ENCODE measurements at regions not wholly inside any gene's neighbourhood (a gene's known extent, or its start where the extent isn't known, plus 50 kb on each side); places are given as distances from the start of the nearest gene placed in this dataset.
"Not testable (repeated sequence)": the region's sequence is repeated elsewhere in the genome, so short reads cannot be mapped to it uniquely, and the experiment has no call there.

DNA sequence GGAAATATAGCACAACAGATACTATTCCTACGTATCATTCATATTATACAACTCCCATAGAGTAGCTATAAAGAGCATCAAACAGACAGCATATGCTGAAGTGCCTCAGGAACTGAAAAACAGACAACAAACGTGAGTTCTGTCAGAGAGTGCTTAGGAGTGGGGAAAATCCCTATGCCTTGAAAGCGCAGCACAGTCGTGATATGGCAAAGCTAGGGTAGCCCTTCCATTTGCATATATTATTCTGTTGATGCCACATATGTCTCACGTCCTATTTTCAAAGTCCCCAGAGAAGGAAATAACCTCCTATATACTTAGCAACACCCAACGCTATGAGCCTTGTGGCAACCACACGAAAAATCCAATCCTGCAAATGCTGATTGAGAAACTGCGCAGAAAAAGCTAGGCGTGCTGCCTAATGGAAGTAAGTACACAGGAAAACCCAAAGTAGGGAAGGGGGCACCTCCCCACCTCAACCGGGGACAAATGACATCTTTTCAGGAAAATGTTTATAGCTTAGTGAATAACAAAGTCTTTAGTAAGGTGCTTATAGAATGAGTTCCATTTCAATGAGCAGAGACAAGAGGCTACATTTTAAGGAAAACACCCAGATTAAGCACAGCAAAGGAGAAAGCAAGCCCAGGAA, 105.1 kb downstream of the MED10 start:
- no peak for DNase-seq

DNA sequence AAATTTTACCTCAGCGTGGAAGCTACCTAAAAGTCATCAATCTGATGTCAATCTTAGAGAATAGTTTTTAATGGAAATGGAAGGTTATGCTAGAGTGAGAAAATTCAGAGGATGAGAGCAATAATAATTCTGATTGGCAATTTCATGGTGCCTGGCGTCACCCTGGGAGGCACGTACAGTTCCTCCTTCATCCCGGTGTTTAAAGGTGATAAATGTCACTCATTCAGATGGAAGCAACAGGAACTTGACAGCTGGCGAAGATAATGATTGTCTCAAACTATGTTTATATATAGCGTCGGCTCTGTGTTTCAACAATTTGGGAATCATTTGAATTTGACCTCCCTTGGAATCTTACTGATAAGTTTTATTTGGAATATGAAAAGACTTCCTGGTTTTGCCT, 108.4 kb downstream of the MED10 start:
- no peak for DNase-seq

DNA sequence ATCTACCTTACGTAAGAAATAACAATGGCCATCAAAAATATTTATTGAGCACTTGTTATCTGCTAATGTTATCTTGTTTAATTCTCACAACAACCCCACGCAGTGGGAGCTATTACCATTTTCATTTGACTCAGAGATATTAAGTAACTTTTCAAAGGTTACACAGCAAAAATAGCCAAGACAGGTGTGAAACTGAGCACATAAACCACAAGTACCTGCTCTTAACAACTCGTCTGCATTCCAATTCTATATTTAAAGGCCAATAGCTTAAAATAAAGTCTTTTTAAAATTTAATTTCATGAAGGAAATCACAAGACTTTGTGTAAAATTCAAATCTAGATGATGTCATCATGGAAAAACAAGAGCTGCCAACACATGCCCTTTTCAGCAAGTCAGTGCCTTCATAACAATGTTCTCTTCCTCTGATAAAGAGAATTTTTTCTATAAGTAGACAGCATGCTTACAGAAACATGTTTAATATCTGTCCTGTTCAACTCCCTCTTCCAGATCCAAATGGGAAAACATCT, 111.6 kb downstream of the MED10 start:
- no peak for DNase-seq

DNA sequence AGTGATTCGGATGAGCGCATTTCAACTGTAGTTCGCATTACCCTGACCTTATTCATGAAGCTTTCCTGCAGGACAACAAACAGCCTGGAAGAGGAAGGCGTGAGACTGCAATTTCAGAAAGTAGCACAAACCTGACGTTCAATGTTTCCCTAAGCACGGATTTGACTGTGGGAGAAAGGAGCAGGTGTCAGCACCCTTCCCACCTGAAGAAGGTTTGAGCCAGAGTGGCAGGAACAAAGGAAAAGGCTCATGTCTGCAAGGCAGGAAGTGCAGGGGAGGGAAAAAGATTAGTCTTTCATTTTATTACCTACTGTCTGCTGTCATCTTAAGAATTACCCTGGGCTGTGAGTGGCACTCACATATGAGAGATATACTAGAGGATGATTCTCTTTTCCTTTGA, 114.0 kb downstream of the MED10 start:
- DNase-seq = no peak

DNA sequence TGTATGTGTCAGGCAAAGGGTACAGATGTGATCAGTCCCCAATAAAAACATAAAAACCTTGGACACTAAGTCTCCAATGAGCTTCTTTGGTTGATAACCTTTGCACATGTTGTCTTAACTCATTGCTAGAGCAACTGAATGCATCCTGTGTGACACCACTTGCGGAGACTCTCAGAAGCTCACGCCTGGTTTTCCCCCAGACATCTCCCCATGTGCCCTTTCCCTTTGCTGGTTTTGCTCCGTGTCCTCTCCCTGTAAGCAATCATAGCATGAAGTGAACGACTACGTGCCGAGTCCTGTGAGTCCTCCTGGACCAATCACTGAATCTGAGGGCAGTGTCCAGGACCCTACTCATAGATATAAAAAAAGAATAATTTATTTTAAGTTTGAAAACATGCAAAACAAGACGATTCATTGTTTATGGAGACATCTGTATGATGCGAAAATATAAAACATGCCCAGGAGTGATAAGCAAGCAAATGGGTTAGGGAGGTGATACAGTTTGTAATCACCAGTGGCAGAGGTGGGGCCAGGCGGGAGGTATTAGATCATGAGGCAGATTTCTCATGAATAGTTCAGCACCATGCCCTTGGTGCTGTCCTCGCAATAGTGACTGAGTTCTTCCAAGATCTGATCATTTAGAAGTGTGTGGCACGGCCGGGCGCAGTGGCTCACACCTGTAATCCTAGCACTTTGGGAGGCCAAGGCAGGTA, 115.5 kb downstream of the MED10 start:
- DNase-seq = no peak

DNA sequence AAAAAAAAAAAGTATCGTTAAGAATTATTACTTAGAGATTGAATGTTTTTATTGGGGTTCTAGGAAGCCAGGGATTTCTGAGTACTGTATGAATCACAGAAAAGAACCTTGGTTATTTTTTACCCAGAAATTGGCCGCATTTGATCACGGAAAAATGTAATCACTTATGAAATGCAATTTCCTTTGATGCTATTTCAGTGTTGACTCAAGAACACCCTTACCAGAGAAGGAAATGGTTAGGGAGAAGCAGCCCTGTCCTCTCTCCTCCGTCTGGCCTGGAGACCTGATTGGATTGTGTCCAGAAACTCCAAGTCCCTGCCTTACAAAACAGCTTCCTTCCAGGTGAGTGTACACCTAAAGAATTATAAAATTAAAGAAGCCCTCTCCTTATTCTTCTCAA, 116.7 kb downstream of the MED10 start:
- no peak for DNase-seq

DNA sequence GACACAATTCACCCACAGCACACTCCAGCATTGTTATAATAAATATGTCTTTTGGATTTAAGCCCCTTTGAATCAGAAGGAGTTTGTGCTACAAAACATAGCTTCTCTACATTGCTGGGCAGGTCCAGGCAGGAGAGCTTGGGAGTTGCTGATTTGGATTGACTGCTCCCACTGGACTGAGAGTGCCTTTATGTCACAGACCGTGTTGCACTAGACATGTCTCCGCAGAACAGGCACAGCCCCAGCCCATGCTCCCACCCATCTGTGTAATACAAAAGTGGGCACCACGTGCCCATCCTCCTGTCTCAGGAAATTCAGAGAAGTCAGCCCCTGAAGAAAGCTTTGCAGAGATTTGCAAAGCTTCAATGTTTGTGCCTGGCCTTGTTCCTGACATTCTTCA, 117.1 kb downstream of the MED10 start:
- no peak for DNase-seq

DNA sequence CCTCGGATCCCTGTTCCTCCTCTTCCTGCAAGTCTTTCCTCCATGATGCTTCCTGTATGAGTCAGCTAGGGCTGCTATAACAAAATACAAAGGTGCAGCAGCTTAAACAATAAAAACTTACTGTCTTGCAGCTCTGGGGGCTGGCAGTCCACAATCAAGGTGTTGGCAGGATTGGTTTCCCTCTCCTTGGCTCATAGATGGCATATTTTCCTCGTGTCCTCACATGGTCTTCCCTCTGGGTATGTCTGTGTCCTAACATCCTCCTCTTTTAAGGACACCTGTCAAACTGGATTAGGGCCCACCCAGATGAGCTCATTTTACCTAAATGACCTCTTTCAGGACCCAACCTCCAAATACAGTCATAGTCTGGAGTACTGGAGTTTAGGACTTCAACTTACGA, 117.5 kb downstream of the MED10 start:
- no peak for DNase-seq

DNA sequence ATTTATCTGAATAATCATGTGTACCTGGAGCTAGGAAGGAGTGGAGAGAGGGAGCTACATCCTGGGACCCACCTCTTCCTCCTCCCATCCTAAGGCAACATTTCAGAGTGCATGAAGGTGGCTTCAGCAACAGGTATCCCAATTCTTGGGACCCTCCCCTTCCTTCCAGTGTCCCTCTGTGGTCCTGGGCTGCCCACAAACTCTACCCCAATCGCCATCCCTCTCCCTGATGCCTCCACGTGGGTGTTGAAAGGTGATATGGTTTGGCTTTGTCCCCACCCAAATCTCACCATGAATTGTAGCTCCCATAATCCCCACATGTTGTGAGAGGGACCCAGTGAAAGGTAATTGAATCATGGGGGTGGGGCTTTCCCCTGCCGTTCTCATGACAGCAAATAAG, 121.4 kb downstream of the MED10 start:
- no peak for DNase-seq

DNA sequence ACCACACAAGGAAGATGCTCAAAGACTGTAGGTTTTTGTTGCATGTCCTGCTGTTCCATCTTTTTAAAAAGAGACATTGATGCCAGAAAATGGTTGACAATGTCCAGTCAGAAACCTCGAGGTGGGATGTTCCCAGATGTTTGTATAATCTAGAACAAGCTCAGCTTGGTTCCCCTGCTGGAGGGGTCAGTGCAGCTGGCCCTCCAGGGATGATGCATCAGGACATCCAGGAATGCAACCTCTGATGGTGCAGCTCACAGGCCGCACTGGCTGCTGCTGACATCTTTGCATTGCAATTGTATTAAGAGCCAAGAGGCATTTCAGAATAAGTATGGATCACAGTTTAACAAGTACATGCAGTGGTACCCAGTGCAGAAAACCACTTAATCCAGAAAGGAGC, 122.4 kb downstream of the MED10 start:
- no peak for DNase-seq

DNA sequence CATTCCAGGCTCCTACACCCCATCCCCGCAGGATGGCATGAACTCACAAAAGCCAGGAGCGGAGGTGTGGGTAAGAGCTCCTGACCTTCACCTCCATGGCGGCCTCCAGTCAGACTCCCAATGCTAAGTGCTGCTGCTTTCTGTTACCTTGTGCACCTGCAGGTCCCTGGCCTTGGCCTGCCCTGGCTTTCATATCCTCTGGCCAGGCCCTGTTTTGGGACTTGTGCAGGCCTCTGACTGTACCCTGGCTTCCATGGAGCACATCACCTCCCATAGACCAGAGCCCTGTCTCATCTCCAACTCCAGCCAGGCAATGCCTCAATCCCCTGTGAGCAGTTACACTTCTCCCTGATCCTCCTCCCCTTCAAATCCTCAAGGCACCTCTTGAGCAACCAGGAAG, 124.5 kb downstream of the MED10 start:
- no peak for DNase-seq

DNA sequence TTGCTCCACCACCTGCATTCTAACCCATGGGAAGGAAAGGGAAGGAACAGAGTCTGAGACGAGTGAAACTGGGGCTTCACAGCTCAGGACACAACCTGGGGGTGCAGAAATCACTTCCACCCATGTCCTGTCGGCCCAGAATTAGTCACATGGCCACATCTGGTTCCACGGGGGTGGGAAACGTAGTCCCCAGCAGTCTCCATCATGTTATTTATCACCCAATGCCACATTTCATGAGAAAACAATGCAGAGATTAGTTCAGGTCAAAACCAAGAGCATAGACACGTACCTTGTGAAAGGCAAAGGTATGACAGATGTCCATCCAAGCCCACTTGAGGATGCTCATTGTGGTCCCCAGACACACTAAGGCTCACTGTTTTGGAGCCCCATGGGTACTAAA, 125.1 kb downstream of the MED10 start:
- no peak for DNase-seq

DNA sequence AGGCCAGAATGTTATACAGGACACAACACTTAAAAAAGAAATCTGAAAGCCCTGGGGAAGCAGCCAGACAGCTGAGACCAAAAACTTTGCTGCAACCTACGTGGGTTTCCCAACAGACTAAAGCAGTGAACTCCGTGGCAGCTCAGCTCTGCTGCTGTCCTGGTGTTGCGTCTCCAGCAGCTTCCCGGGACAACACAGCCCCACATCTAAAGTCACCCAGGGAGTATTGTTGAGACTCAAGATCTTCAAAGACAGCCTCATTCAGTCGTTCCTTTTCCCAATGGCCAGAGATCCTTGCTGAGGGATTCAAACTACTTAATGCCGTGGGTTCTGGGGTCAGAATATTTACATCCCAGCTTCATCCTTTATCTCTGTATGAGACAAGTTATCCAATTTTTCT, 125.8 kb downstream of the MED10 start:
- DNase-seq = no peak

DNA sequence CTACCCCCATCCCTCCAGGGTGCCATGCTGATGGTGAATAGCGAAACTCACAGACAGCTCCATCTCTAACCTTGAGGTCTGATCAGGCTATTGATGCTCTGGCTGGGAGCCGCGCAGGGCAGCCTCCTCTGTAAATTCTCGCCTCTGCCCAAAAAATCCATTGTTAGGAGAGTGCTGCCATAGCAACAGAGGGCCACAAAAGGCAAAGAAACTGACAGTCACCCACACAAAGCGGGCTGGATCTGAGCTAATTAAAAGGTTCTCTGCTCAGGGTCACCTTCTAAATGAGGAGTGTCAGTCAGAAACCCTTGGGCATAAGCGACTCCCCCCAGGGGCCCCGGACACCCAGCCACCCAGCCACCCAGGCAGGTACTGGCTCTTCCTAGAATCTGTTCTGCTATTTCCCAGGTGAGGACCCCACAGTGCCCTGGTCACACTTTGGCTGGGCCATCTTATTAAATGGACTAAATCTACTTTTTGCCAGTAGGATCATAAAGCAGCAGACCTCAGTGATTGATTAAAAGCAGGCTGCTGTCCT, 126.7 kb downstream of the MED10 start:
- DNase-seq = no peak

DNA sequence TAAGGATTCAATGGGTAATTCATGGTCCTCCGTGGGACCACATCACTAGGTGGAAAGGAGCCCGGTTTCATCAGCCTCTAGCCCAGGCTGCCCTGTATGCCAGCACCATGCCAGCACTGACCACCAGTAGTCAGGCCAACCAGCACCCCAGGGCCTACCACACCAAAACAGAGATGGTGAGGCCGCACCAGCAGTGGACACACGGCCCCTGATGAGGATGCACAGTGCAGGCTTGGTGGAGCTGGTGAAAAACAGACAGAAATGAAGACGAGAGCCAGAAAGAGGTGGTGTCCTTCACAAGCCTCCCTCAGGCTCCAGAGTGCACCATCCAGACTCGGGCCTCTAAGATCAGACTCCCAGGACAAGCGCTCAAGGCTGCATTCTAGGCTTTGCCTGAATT, 128.2 kb downstream of the MED10 start:
- no peak for DNase-seq

DNA sequence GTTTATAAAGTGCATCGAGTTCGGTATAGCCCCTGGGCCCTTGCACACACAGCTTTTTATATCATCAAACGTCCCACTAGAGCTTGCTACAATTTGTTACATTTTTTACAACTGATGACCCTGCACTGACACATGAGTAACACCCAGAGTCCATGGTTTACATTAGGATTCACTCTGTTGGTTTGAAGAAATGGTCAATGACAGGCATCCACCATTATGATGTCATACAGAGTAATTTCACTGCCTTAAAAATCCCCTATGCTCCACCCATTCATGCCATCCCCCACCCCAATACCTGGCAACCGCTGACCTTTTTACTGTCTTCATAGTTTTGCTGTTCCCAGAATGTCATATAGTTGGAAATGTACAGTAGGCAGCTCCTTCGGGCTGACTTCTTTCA, 130.2 kb downstream of the MED10 start:
- DNase-seq = no peak

DNA sequence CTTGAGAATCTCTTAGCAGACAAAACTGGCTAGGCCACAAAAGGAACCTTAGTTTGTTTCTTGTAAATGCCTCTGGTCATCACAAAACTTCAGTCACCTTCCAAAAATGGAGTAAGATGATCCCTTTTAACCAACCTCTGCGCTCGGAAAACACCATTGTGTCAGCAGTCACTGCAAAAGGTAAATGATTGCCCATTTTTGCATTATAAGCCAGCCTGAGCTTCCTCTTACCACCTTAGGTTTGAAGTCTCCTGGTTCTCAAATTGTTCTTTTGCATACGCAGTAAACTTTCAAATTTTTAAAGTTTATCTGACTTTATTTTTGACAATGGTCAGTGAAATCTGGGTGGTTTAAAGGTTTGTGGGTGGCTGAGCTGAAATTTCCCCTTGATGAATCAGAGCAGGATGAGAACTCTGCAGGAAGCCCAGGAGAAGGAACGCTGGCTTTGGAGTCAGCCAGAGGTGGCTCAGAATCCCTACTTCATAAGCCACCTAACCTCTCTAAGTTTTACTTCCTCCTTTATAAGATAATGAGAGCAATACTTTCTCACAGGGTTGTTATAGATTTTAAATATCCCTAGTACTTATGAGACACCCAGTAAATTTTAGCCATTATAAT, 131.4 kb downstream of the MED10 start:
- DNase-seq = no peak

DNA sequence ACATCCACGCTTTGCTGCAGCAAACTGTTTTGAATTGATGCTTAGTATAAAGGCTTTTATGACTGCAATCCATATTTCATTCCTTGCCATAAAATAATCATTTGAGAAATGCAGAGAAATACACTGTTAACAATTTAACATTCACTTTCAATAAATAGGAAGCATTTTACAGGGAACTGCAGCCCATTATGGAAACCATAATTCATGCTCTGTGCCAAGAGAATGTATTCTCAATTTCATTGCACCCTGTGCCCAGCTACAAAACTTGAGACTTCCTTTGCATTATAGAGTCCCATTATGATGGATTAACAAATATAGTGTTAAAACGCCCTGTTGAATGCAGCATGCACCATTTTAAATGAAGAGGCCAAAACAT, 134.0 kb downstream of the MED10 start:
- no peak for DNase-seq

DNA sequence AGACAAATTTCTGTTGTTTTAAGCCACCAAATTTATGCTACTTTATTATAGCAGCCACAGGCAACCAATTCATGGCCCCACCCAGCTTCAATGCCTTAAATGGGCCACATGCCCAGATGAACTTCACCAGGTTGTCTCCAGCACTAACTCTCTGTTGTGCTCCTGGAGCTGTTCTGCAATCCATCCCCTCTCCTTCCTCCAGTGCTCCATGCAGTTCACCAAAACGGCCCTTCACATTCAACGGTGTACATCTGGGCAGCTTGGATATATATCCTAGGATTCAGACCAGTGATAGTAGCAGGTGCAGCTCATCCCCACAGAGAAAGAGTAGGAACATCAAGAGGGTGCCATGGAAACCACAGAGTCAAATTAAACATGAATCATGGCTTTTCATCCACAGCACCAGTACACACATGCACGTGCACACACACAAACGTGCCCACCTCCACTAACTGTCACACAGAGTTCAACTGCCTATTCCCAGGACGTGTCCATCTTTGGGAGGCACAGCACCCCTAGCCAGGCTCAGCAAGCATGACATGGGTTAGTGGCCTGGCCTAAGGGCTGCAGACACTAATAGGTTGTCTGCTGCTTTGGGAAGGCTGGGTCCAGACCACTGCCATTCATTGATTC, 134.5 kb downstream of the MED10 start:
- no peak for DNase-seq

DNA sequence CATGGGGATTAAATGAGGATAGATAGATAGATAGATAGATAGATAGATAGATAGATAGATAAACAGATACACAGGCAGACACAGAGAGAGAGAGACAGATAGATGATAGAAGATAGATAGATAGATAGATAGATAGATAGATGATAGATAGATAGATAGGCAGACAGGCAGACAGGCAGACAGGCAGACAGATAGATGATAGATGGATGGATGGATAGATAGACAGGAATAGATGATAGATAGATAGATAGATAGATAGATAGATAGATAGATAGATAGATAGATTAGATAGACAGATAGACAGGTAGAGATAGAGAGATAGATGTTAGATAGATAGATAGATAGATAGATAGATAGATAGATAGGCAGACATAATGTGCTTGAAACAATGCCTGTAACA, 137.3 kb downstream of the MED10 start:
- not testable (repeated sequence) for DNase-seq

DNA sequence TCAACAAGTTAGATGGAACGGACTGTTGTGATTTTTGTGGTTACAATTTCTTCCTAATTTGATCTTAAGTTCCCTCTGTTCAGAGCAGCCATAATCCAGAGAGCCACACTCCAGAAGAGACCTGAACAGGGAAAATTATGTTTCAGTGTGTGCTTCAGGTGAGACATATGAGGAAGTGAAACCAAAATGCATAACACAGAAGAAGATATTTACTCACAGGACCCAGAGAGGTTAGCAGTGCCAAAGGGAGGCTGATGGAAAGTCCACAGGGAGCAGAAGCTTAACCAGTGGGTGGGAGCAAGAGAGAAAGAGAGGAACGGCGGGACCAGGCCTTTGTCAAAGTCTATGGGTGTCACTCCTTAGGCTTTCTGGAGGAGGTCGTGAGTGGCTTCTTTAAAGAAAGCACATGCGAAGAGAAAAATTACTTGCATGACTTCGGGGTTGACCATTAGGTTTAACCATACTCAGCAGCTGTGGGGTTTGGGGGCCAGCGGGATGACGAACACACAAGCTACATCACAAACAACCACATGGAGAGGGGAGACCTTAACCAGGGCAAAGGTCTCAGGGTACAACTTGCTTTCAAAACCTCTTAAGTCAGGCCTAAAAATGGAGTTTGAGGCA, 141.4 kb downstream of the MED10 start:
- no peak for DNase-seq

DNA sequence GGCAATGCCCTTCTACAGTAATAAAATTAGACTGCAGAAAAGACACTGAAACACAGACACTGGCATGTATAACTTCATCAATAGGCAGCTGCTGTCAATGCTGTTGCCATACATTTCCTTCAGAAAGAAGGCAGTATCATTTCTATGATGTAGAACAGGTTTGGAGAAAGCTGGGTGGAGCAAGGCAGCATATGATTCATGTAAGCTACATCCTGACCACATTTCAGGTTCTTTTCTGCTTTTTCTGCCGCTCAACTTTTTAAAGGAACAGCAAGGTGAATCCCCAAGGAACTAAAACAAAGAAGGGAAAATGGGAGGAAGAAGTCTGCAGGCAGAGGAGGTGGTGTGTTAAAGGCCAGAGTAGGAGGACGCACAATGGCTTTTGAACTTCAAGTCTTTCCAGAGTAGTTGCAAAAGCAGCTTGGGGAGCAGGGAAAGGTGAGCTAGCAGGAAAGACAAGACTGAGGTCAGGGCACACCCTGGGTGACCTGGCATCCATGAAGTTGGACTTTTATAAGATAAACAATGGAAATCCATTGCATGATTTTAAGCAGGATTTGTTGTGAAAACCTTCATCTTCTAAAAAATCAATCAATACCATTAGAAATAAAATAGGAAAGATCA, 142.1 kb downstream of the MED10 start:
- DNase-seq = no peak

DNA sequence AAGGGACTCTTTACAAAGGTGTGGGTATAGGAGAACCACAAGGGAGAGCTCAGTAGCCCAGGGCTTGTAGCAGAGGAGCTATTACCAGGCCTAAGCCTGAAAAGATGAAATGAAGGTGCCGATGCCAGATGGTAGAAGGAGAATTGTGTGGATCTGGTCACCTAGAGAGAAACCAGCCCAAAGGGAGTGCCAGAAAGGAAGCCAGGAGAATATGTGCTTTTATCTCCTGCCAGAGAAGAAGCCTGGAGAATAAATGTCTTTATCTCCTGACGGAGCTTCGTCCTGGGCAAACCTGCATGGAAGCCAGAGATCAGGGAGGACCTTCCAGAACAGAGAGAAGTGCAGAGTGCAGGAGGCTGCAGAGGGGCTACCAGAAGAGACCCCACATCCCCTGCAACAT, 142.6 kb downstream of the MED10 start:
- DNase-seq = no peak
